Neural crest cell (in vitro differentiated cells): ENCODE measurements at regions not wholly inside any gene's neighbourhood (a gene's known extent, or its start where the extent isn't known, plus 50 kb on each side); places are given as distances from the start of the nearest gene placed in this dataset.
"Not testable (repeated sequence)": the region's sequence is repeated elsewhere in the genome, so short reads cannot be mapped to it uniquely, and the experiment has no call there.

Source experiments
- DNase-seq: peaks from one replicate; pipeline ENCODE4 v3.0.0; 2021; ENCODE audit warnings: low read depth, mixed read lengths, low spot score
- H3K27ac Mint-ChIP-seq: one replicate; pipeline ENCODE4 v1.8.0; 2021; ENCODE audit warnings: mild to moderate bottlenecking, mixed read lengths; ENCODE audit not compliant: unreplicated experiment
- H3K27me3 Mint-ChIP-seq: 2 replicates; pipeline ENCODE4 v1.8.0; 2021; ENCODE audit warnings: low read depth, mild to moderate bottlenecking, mixed read lengths
- H3K36me3 Mint-ChIP-seq: 2 replicates; pipeline ENCODE4 v1.8.0; 2021; ENCODE audit warnings: low read depth, mild to moderate bottlenecking, mixed read lengths
- H3K4me1 Mint-ChIP-seq: 2 replicates; pipeline ENCODE4 v1.8.0; 2021; ENCODE audit warnings: mixed read lengths
- H3K4me3 Mint-ChIP-seq: one replicate; pipeline ENCODE4 v1.8.0; 2021; ENCODE audit warnings: mild to moderate bottlenecking, mixed read lengths
- H3K9me3 Mint-ChIP-seq: 2 replicates; pipeline ENCODE4 v1.8.0; 2021; ENCODE audit warnings: mixed read lengths
- CTCF ChIP-seq: fragments of 200-600 bp; sonication (generic); conservative IDR thresholded peaks from 2 replicates; pipeline ENCODE4 v1.5.0; 2021; ENCODE audit warnings: antibody characterized with exemption, mild to moderate bottlenecking

GRCh38 chr4:59455751-59456150 is 1744.4 kb upstream of the ADGRL3 start:
- no peaks in the 10 kb centered on the region for H3K36me3 Mint-ChIP-seq
- TF ChIP-seq CTCF = no peak
- no peak overlapping the region for H3K4me3 Mint-ChIP-seq
- H3K4me1 Mint-ChIP-seq = no peaks in the 10 kb centered on the region
- H3K27me3 Mint-ChIP-seq = no peaks in the 10 kb centered on the region
- H3K27ac Mint-ChIP-seq = no peak overlapping the region
- DNase-seq = no peak
- H3K9me3 Mint-ChIP-seq = peaks cover 5% of the 10 kb centered on the region

- Mint-ChIP-seq H3K27me3 (no peaks in the 10 kb centered on the region), H3K9me3 (peaks cover 2% of the 10 kb centered on the region), H3K4me1 (no peaks in the 10 kb centered on the region), H3K36me3 (no peaks in the 10 kb centered on the region), H3K27ac (no peak overlapping the region), H3K4me3 (no peak overlapping the region)
- no peak for TF ChIP-seq CTCF
- DNase-seq = no peak
These were observed 1742.5 kb upstream of the ADGRL3 start for GRCh38 chr4:59457576-59457975.

DNA sequence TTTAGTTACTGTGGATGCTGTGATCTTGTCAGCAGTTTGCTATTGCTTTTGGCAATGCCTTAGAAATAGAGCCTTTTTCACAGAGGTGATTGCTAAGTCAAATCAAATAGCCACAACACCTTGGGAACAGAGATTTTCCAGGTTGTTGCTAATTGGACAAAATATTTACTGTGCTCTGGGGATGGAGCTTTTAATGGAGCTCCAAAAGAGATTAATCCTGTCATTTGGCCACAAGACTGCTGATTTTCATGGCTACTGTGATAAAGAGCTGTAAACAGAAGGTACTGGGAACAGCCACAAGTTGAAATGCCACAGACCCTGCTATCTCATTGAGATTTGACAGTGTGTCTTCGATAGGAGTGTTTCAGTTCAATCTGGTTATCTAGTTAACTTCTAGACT is 1715.2 kb upstream of the ADGRL3 start:
- Mint-ChIP-seq H3K9me3 (peaks cover 11% of the 10 kb centered on the region), H3K27me3 (no peaks in the 10 kb centered on the region), H3K36me3 (peaks cover 7% of the 10 kb centered on the region), H3K4me3 (no peak overlapping the region), H3K4me1 (no peaks in the 10 kb centered on the region), H3K27ac (no peak overlapping the region)
- DNase-seq = no peak
- TF ChIP-seq CTCF = no peak

DNA sequence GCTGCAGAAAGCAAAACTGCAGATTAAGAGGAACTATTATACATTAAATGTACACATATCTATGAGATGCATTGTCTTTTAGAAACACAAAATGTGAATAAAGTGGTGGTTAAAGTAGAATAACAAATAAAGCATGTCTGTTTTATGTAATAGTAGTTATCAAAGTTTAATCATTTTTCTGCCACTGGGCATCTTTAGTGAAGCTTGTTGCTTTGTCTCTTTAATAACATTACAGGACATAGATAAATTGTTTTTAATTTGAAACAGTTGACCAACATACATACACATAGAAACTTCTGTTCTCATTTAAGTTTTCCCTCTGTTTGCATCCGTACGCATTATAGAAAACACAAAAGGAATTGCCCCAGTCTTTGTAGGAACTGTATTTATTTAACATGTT is 1700.0 kb upstream of the ADGRL3 start:
- H3K27me3 Mint-ChIP-seq = no peaks in the 10 kb centered on the region
- no peaks in the 10 kb centered on the region for H3K4me1 Mint-ChIP-seq
- no peak overlapping the region for H3K4me3 Mint-ChIP-seq
- H3K27ac Mint-ChIP-seq = no peak overlapping the region
- no peaks in the 10 kb centered on the region for H3K36me3 Mint-ChIP-seq
- TF ChIP-seq CTCF = no peak
- no peak for DNase-seq
- H3K9me3 Mint-ChIP-seq = peaks cover 5% of the 10 kb centered on the region

DNA sequence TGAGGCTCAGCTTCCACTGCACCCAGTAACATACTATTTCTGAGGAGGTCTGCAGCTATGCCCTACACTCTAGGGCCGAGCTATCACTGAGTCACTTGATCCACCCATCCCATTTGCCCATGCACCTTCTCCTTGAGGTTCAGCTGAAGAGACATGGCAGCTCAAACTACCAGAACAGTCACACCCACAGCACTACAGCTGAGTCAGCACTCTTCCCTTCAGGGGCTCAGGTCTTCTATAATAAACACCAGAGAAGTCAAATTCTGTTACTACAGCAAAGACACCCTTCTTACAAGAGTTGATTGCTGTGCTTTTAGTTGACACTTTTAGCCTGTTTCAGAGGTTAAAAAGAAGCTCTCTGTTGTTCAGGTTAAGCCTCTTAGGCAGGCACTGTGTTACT is 1696.4 kb upstream of the ADGRL3 start:
- TF ChIP-seq CTCF = no peak
- H3K9me3 Mint-ChIP-seq = peaks cover 2% of the 10 kb centered on the region
- no peaks in the 10 kb centered on the region for H3K27me3 Mint-ChIP-seq
- no peak for DNase-seq
- no peaks in the 10 kb centered on the region for H3K4me1 Mint-ChIP-seq
- no peak overlapping the region for H3K4me3 Mint-ChIP-seq
- no peak overlapping the region for H3K27ac Mint-ChIP-seq
- H3K36me3 Mint-ChIP-seq = no peaks in the 10 kb centered on the region

DNA sequence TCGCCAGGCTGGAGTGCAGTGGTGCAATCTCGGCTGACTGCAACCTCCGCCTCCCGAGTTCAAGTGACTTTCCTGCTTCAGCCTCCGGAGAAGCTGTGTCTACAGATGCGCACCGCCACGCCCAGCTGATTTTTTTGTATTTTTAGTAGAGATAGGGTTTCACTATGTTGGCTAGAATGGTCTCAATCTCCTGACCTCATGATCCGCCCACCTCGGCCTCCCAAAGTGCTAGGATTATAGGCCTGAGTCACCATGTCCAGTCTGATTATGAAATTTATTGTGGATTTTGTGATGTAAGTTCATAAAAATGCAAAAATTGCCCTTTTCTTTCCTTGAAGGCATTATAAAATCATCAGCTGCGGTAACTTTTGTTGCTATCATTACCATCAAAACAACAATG is 1688.3 kb upstream of the ADGRL3 start:
- H3K9me3 Mint-ChIP-seq, H3K27ac Mint-ChIP-seq, H3K4me1 Mint-ChIP-seq, H3K36me3 Mint-ChIP-seq, DNase-seq, H3K27me3 Mint-ChIP-seq, H3K4me3 Mint-ChIP-seq: not testable (repeated sequence)
